ENCODE measurements at regions not wholly inside any gene's neighbourhood (a gene's known extent, or its start where the extent isn't known, plus 50 kb on each side); places are given as distances from the start of the nearest gene placed in this dataset.

- Histone ChIP-seq H3K9me3 (no peaks in the 10 kb centered on the region), H3K4me3 (ENCODE audit: low read depth, low read length) (no peak overlapping the region), H3K4me1 (no peaks in the 10 kb centered on the region), H3K27me3 (no peaks in the 10 kb centered on the region), H3K36me3 (no peaks in the 10 kb centered on the region)
- peak; percentile 67 for TF ChIP-seq CTCF (IDR thresholded peaks at IDR 0.05; ENCODE audit: low read depth, low read length)
- peak; percentile 39 for DNase-seq
These were observed 227.9 kb downstream of the ALG10B start for GRCh38 chr12:38544330-38545066.

GRCh38 chr12:38547586-38547985 is 231.0 kb downstream of the ALG10B start:
- Histone ChIP-seq H3K4me1 (no peaks in the 10 kb centered on the region), H3K36me3 (no peaks in the 10 kb centered on the region), H3K27me3 (no peaks in the 10 kb centered on the region), H3K4me3 (ENCODE audit: low read depth, low read length) (no peak overlapping the region), H3K9me3 (no peaks in the 10 kb centered on the region)
- TF ChIP-seq CTCF (IDR thresholded peaks at IDR 0.05; ENCODE audit: low read depth, low read length) = no peak
- DNase-seq = no peak

GRCh38 chr12:38555620-38556591 is 239.3 kb downstream of the ALG10B start:
- Histone ChIP-seq H3K4me3 (ENCODE audit: low read depth, low read length) (peak overlapping the region; percentile 22; the same call in 1 of the 2 replicates), H3K36me3 (no peaks in the 10 kb centered on the region), H3K4me1 (no peaks in the 10 kb centered on the region), H3K27me3 (no peaks in the 10 kb centered on the region), H3K9me3 (no peaks in the 10 kb centered on the region)
- peak; percentile 33 for DNase-seq
- TF ChIP-seq CTCF (IDR thresholded peaks at IDR 0.05; ENCODE audit: low read depth, low read length) = peak; percentile 51

- no peak for DNase-seq
- no peak for TF ChIP-seq CTCF (IDR thresholded peaks at IDR 0.05; ENCODE audit: low read depth, low read length)
- Histone ChIP-seq H3K9me3 (no peaks in the 10 kb centered on the region), H3K27me3 (no peaks in the 10 kb centered on the region), H3K4me3 (ENCODE audit: low read depth, low read length) (no peak overlapping the region), H3K36me3 (no peaks in the 10 kb centered on the region), H3K4me1 (no peaks in the 10 kb centered on the region)
These were observed 240.1 kb downstream of the ALG10B start for GRCh38 chr12:38556647-38557046.

- Histone ChIP-seq H3K4me1 (no peaks in the 10 kb centered on the region), H3K27me3 (no peaks in the 10 kb centered on the region), H3K4me3 (ENCODE audit: low read depth, low read length) (no peak overlapping the region), H3K36me3 (no peaks in the 10 kb centered on the region), H3K9me3 (no peaks in the 10 kb centered on the region)
- TF ChIP-seq CTCF (IDR thresholded peaks at IDR 0.05; ENCODE audit: low read depth, low read length) = no peak
- no peak for DNase-seq
These were observed 268.5 kb downstream of the ALG10B start for GRCh38 chr12:38585086-38585485.
